HG03045 (cell line): ENCODE measurements at regions not wholly inside any gene's neighbourhood (a gene's known extent, or its start where the extent isn't known, plus 50 kb on each side); places are given as distances from the start of the nearest gene placed in this dataset.
"Not testable (repeated sequence)": the region's sequence is repeated elsewhere in the genome, so short reads cannot be mapped to it uniquely, and the experiment has no call there.

Experiments used
- ATAC-seq: cut with Tn5 transposase; IDR thresholded peaks from one replicate; pipeline ENCODE4 v1.9.1; 2021; ENCODE audit warnings: mild to moderate bottlenecking, moderate library complexity; ENCODE audit not compliant: unreplicated experiment

DNA sequence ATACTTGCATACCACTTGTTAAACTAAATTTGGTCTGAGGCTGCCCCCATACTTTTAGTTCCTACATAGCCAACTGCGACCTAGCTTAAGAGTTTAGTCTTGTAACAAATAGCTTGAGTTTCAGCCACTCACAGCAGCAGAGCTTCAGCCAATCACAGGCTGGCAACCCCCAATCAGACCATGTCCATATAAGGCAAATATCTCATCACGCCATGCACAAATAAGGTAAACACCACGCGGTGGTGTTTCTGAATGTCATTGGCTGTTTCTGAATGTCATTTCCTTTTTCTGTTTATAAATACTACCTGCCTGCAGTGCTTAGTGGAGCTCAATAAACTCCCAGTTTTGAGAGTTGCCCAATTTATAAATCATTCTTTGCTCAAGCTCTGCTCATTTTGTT is 143.1 kb upstream of the MAD2L1 start:
- ATAC-seq, result no peak

DNA sequence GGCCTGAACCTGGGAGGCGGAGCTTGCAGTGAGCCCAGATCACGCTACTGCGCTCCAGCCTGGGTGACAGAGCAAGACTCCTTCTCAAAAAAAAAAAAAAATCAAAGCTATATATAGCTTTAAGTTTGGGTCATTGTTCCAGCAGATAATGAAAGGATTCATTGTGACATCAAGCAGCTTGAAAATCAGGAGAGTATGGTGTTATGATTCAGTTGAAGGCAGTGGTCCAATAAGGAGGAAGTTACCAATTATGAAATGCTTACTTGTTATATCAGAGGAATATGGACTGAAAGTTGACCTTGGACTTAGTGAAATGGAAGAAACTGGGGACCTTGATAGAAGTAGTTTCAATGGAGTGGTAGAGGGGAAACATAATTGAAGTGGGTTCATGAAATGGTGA is 140.4 kb upstream of the MAD2L1 start:
- ATAC-seq, result no peak

DNA sequence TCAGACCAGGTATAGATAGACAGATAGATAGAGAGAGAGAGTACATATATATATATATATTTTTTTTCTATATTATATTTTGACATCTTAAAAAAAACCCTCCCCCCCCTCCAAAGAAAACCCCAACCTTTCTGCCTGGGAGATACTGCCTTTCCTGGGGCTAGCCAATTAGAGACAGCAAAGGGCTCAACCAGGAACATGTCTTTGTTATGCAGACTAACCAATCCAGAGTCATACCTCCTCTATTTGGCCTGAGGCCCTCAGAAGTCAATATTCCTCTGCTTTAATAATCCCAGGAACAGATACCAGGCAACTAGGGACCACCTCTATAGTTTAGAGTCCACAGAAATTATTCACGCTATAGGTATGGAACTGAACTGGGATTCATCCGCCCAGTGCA is 135.6 kb upstream of the MAD2L1 start:
- ATAC-seq, result no peak

DNA sequence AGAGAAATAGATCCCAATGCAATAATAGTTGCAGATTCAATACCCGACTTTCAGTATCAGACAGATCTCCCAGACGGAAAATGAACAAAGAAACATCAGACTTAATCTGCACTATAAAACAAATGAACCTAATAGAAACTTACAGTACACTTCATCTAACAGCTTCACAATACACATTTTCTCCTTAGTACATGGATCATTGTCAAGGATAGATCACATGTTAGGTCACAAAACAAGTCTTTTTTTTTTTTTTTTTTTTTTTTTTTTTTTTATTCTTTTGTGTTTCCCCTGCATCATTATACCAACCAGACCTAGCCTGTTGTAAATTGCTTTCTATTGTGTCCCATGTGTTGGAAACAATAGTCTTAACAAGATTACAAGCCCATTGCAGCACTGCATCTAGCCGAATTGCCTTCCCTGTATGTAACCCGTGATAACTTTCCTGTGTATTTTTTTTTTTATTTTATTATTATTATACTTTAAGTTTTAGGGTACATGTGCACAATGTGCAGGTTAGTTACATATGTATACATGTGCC is 134.0 kb upstream of the MAD2L1 start:
- not testable (repeated sequence) for ATAC-seq

DNA sequence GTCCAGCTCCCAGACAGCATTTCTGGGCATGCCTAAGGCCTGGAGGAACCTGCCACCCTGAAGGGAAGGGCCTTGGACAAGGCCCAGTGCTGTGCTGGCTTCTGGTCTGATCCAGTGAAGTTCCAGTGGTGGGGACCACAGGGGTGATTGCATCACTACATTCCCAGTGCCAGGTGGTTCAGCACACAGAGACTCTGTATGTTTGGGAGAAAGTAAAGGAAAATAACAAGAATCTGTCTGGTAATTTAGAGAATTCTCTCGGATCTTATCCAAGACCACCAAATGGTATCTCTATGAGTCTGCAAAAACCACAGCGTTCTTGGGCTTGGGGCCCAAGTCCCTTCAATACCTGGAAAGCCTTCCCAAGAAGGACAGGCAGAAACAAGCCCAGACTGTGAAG is 131.8 kb upstream of the MAD2L1 start:
- no peak for ATAC-seq

- ATAC-seq, result no peak
Observed at GRCh38 chr4:120177603-120178002, 111.0 kb upstream of the MAD2L1 start.

GRCh38 chr4:120175272-120175671 is 108.6 kb upstream of the MAD2L1 start:
- ATAC-seq, result no peak

DNA sequence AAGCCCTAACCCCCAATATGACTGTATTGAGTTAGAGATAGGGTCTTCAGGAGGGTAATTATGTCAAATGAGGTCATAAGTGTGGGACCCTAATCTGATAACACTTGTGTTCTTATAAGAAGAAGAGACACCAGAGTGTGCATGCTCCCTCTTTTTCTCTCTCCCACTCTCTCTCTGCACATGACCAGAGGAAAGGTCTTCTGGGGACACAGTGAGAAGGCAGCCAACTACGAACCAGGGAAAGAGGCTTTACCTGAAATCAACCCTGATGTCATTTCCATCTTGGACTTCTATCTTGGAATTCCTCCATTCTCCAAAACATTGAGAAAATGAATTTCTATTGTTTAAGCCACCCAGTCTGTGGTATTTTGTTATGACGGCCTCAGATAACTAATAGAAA is 97.2 kb upstream of the MAD2L1 start:
- no peak for ATAC-seq

DNA sequence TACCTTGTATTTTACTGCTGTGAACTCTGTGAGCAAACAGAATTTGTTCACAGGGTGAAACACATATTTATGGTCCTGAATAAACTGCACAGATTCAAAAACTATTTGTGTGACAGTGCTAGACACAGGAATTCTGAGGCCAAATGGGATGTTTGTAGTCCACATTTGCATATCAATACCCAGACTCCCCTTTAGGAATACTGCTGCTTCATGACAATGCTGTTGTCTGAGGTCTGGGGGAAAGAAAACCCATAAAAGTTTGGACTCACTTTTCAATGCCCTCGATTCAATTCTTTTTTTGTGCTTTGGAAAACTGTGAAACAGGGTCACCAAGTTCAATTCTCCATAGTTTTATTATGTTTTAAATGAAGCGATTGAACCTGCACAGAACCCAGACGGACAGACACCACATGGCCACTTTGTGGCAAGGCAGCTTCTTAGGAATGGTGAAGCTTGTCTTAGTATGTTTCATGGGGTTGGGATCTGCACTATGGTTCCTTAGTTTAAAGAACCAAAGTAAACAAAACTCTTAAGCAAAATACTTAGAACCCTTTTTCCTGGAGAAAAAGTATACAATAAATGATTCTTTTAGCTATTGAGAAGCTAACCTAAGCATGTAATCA is 92.3 kb upstream of the MAD2L1 start:
- ATAC-seq, result no peak

DNA sequence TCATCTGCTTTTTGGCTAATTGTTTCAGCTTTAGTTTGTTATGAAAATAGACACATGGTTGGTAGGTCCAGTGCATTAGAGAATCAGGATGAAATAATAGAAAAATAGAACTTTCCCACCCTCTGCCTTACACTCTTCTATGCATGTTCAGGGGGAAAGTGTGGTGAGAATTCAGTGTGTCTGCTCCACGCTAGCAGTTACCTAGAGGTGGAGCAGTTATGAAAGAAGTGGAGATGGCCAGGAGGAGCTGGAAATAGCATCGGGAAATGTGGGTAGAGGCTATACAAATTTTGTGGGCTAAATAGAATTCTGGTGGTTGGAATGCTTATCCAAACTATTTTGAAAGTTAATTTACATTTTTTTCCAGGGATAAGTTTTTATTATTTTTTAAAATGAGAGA is 91.4 kb upstream of the MAD2L1 start:
- ATAC-seq, result no peak

DNA sequence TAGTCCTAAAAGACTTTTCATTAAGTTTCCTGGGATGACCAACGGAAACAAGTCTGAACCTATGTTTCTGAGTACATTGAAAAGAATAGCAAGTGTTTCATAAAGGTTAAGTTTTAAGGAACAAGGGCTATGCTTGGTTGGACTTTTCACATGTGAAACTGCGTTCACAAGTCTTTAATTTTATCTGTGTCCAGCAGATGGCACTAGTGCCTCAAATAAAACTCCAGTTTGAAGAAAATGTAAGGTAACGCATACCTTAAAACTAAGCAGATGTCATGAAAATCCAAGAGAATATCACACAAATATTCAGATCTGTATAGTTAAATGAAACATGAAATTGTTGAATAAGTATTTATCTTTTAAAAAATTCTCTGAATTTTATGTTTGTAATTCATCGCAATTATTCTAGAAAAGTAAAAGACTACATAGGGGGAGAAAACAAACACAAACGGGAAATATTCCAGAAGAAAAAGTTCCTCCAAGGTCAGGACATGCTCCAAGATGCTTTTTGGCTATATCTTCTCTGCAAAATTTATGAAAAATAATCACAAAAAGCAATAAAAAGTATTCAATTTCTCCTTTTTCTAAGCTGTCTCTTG is 89.6 kb upstream of the MAD2L1 start:
- ATAC-seq, result no peak

DNA sequence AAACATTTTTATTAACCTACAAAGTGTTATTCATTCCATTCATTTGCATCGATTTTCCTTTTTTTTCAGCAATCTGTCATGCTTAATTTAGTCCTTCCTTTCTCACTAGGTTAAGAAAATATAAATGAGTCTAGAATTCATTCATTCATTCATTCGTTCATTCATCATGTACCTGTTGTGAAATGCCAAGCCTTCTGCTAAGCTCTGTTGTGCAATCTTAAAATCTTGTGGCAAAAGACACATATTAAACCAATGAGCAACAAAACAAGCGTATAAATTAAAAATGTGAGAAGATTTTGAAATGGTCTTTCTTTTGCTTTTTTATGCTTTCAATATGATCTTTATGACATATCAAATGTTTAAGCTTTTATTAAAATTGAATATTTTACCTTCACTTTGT is 88.6 kb upstream of the MAD2L1 start:
- ATAC-seq, result no peak

DNA sequence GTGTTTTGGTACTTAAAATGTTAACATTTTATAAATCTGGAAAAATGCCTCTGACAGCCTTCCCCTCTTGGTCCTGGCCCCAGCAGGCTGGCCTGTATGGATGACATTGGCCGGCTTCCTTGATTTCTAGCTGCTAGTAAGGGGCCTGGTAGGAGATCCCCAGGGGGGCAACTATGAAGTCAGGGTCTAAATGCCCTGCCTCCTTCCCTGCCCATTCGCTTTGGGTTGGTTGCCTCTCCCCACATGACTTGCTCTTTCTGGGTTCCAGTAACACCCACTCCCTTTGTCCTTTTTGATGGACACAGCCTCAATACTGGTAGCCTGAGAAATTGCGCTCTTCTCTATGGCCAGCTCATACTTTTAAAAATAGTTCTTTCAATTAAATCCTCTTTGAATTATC is 78.0 kb upstream of the MAD2L1 start:
- ATAC-seq, result no peak

GRCh38 chr4:120144041-120144440 is 77.4 kb upstream of the MAD2L1 start:
- ATAC-seq, result no peak

DNA sequence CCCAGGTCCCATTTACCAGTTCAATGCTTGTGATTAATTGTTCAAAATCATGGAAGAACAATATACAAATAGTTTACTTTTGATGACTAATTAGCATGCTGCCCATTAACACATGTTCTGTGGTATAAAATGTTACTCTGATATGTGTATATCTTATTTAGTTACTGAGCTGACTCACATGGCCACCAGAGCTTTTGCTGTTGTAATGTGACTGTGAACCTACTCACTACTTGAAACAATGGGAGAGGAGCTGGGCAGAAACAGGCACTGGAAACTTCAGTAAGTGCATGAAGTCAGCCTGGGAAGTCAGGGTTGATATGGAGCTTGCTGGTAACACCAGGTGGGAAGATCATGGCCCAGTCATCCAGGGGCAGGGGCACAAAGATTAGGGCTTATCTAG is 72.7 kb upstream of the MAD2L1 start:
- no peak for ATAC-seq

GRCh38 chr4:120132935-120133334 is 66.3 kb upstream of the MAD2L1 start:
- ATAC-seq, result no peak

GRCh38 chr4:120130786-120131185 is 64.1 kb upstream of the MAD2L1 start:
- ATAC-seq, result no peak
